IMR-90 (cell line): ENCODE measurements at regions not wholly inside any gene's neighbourhood (a gene's known extent, or its start where the extent isn't known, plus 50 kb on each side); places are given as distances from the start of the nearest gene placed in this dataset.

Source experiments
- ATAC-seq: fragments of 200-7000 bp; cut with Tn5 transposase; 2 replicates; pipeline ENCODE4 v1.9.1; 2020; ENCODE audit warnings: low read depth, mild to moderate bottlenecking, moderate library complexity
- BruUV-seq: library from RNA; stranded (reverse); fragments of 400-500 nt; replicated peaks from 2 replicates; lab custom pipeline; 2021; lab: Mats Ljungman, UMichigan
- CTCF ChIA-PET: fragments of 300-600 bp; formaldehyde crosslinking; extraction: SDS; loops from one replicate; lab custom pipeline; 2021; ENCODE audit warnings: antibody characterized with exemption; lab: Yijun Ruan, JAX
- POLR2A ChIA-PET: fragments of 300-600 bp; sonication (Branson Sonifier 250); formaldehyde crosslinking; loops from one replicate; lab custom pipeline; 2022; ENCODE audit warnings: antibody characterized with exemption; ENCODE audit not compliant: unreplicated experiment; lab: Charles Lee
- DNase-seq: peaks from one replicate; pipeline ENCODE4 v3.0.0; 2013
- H2AFZ ChIP-seq: replicated peaks from 2 replicates; pipeline ENCODE3; 2013; ENCODE audit warnings: low read length, mild to moderate bottlenecking; ENCODE audit not compliant: poor library complexity
- H2AK5ac ChIP-seq: 2 replicates; pipeline ENCODE4 v1.6.1; 2013; ENCODE audit warnings: low read depth, low read length, inconsistent platforms
- H2AK9ac ChIP-seq: replicated peaks from 2 replicates; pipeline ENCODE3; 2013; ENCODE audit warnings: mild to moderate bottlenecking, low read depth, low read length, moderate library complexity; ENCODE audit not compliant: poor library complexity
- H2BK120ac ChIP-seq: 2 replicates; pipeline ENCODE4 v1.6.1; 2013; ENCODE audit warnings: low read depth, low read length, inconsistent platforms
- H2BK15ac ChIP-seq: 3 replicates; pipeline ENCODE4 v1.6.1; 2013; ENCODE audit warnings: low read depth, low read length, inconsistent platforms
- H2BK20ac ChIP-seq: 2 replicates; pipeline ENCODE4 v1.6.1; 2013; ENCODE audit warnings: low read depth, mild to moderate bottlenecking, inconsistent platforms, low read length, moderate library complexity
- H2BK5ac ChIP-seq: 2 replicates; pipeline ENCODE4 v1.6.1; 2013; ENCODE audit warnings: mild to moderate bottlenecking, low read depth, low read length, inconsistent platforms; ENCODE audit not compliant: poor library complexity, severe bottlenecking
- H3K14ac ChIP-seq: replicated peaks from 2 replicates; pipeline ENCODE4 v1.6.1; 2013; ENCODE audit warnings: low read depth, low read length, inconsistent platforms
- H3K18ac ChIP-seq: 2 replicates; pipeline ENCODE4 v1.6.1; 2013; ENCODE audit warnings: low read depth, low read length, control low read depth
- H3K23ac ChIP-seq: 2 replicates; pipeline ENCODE4 v1.6.1; 2013; ENCODE audit warnings: low read depth, low read length, inconsistent platforms
- H3K27ac ChIP-seq: 2 replicates; pipeline ENCODE4 v1.5.1; 2013; ENCODE audit warnings: mild to moderate bottlenecking, control low read depth, low read length; ENCODE audit not compliant: insufficient read depth
- H3K27me3 ChIP-seq: 2 replicates; pipeline ENCODE4 v1.6.1; 2013; ENCODE audit warnings: low read length; ENCODE audit not compliant: control insufficient read depth, insufficient read depth
- H3K36me3 ChIP-seq: 2 replicates; pipeline ENCODE4 v1.6.1; 2013; ENCODE audit warnings: low read length, mixed read lengths; ENCODE audit not compliant: control insufficient read depth, insufficient read depth
- H3K4ac ChIP-seq: 2 replicates; pipeline ENCODE4 v1.6.1; 2013; ENCODE audit warnings: low read depth, low read length, inconsistent platforms
- H3K4me1 ChIP-seq: 2 replicates; pipeline ENCODE4 v1.6.1; 2013; ENCODE audit warnings: low read length, mixed read lengths; ENCODE audit not compliant: control insufficient read depth, insufficient read depth
- H3K4me2 ChIP-seq: 2 replicates; pipeline ENCODE4 v1.6.1; 2013; ENCODE audit warnings: low read depth, mild to moderate bottlenecking, control low read depth, low read length, moderate library complexity
- H3K4me3 ChIP-seq: 2 replicates; pipeline ENCODE4 v1.5.1; 2013; ENCODE audit warnings: low read depth, mild to moderate bottlenecking, control low read depth, low read length, moderate library complexity; ENCODE audit not compliant: insufficient read depth
- H3K56ac ChIP-seq: 2 replicates; pipeline ENCODE4 v1.6.1; 2013; ENCODE audit warnings: low read length, inconsistent platforms; ENCODE audit not compliant: insufficient read depth; ENCODE audit errors: extremely low read depth
- H3K79me1 ChIP-seq, 2 experiments: 2 replicates each; pipeline ENCODE4 v1.6.1; 2013; ENCODE audit warnings: low read length in 2 of 2, inconsistent platforms in 1 of 2, low read depth in 1 of 2
- H3K9ac ChIP-seq: 2 replicates; pipeline ENCODE4 v1.6.1; 2013; ENCODE audit warnings: low read depth, low read length, control low read depth
- H3K9me1 ChIP-seq: 2 replicates; pipeline ENCODE4 v1.6.1; 2013; ENCODE audit warnings: low read length, inconsistent platforms; ENCODE audit not compliant: insufficient read depth
- H3K9me3 ChIP-seq: 2 replicates; pipeline ENCODE4 v1.6.1; 2013; ENCODE audit warnings: low read length; ENCODE audit not compliant: control insufficient read depth, insufficient read depth
- H4K20me1 ChIP-seq: 2 replicates; pipeline ENCODE4 v1.6.1; 2013; ENCODE audit warnings: low read length, inconsistent platforms; ENCODE audit not compliant: insufficient read depth
- H4K5ac ChIP-seq: 2 replicates; pipeline ENCODE4 v1.6.1; 2013; ENCODE audit warnings: mild to moderate bottlenecking, low read depth, low read length, control low read depth
- H4K8ac ChIP-seq, 2 experiments: 2 replicates each; pipeline ENCODE4 v1.6.1; 2013; ENCODE audit warnings: low read depth in 2 of 2, low read length in 2 of 2, control low read depth in 1 of 2, inconsistent platforms in 1 of 2
- H4K91ac ChIP-seq: 2 replicates; pipeline ENCODE4 v1.6.1; 2013; ENCODE audit warnings: low read depth, low read length, inconsistent platforms; ENCODE audit not compliant: insufficient read depth
- CTCF ChIP-seq: conservative IDR thresholded peaks from 2 replicates; pipeline ENCODE4 v1.5.1; 2012; ENCODE audit warnings: mild to moderate bottlenecking, low read depth, low read length, improper control_type of control experiment
- ELK1 ChIP-seq: fragments of 150-350 bp; IDR thresholded peaks from 2 replicates; pipeline ENCODE4 v1.6.1; 2016; ENCODE audit warnings: low read depth, mild to moderate bottlenecking, low read length, moderate library complexity, borderline replicate concordance
- MXI1 ChIP-seq: IDR thresholded peaks from 2 replicates; pipeline ENCODE4 v1.6.1; 2012; ENCODE audit warnings: low read depth, mild to moderate bottlenecking, low read length, moderate library complexity, borderline replicate concordance
- NFE2L2 ChIP-seq: fragments of 150-350 bp; IDR thresholded peaks from 2 replicates; pipeline ENCODE4 v1.6.1; 2016; ENCODE audit warnings: low read depth, mild to moderate bottlenecking, low read length
- SMC3 ChIP-seq: fragments of 150-350 bp; IDR thresholded peaks from 2 replicates; pipeline ENCODE4 v1.6.1; 2016; ENCODE audit warnings: low read depth, mild to moderate bottlenecking, antibody characterized with exemption, low read length, moderate library complexity
- WGBS, 2 experiments: methylation state at CpG; one replicate each; pipeline versions ENCODE4 v1.1.5 to v1.1.7; 2013; ENCODE audit warnings: missing lambda C conversion rate in 2 of 2; ENCODE audit not compliant: insufficient read length in 1 of 2; ENCODE audit errors: extremely low coverage in 2 of 2; 5-methylcytosine and 5-hydroxymethylcytosine counted together
- dilution Hi-C: fragments of 300-500 bp; cut with HindIII; formaldehyde crosslinking; loops from one replicate; pipeline ENCODE4 v1.14.3; 2018; ENCODE audit warnings: low sequenced_read_pairs; ENCODE audit not compliant: unreplicated experiment
- in situ Hi-C: fragments of 300-500 bp; cut with MboI; formaldehyde crosslinking; loops from 3 replicates; pipeline ENCODE4 v1.14.3; 2019; ENCODE audit warnings: low sequenced_read_pairs, inconsistent platforms, mixed read lengths
- intact Hi-C: fragments of 100-400 bp; cut with micrococcal nuclease; formaldehyde crosslinking; loops from 2 replicates; pipeline ENCODE4 v1.10.0; 2022

- Histone ChIP-seq H4K20me1 (no peaks in the 10 kb centered on the region), H2AFZ (no peak overlapping the region), H3K4me1 (no peaks in the 10 kb centered on the region), H3K4ac (no peak overlapping the region), H2BK5ac (no peak overlapping the region), H3K36me3 (no peaks in the 10 kb centered on the region), H3K4me3 (no peak overlapping the region), H4K5ac (no peak overlapping the region), H2BK120ac (no peak overlapping the region), H2AK9ac (no peak overlapping the region), H3K79me1 (no peaks in the 10 kb centered on the region), H3K27ac (no peak overlapping the region), H4K91ac (no peak overlapping the region), H2BK20ac (no peak overlapping the region), H3K4me2 (no peak overlapping the region), H3K9me1 (no peaks in the 10 kb centered on the region), H3K14ac (no peak overlapping the region), H2AK5ac (no peak overlapping the region), H3K23ac (no peak overlapping the region), H3K56ac (no peak overlapping the region), H3K18ac (no peak overlapping the region), H3K27me3 (no peaks in the 10 kb centered on the region), H2BK15ac (no peak overlapping the region), H3K9ac (no peak overlapping the region), H3K9me3 (no peaks in the 10 kb centered on the region), H4K8ac (no peak overlapping the region)
- ChIA-PET POLR2A (no interaction called here), CTCF (no interaction called here)
- no CpG with 5 or more reads among the region's 1 CpG for WGBS, 2 experiments
- in situ Hi-C loops, result no loop called here
- TF ChIP-seq SMC3 (no peak), MXI1 (no peak), ELK1 (no peak), NFE2L2 (no peak), CTCF (no peak)
- intact Hi-C loops, result no loop called here
- dilution Hi-C loops, result no loop called here
- ATAC-seq (no peak), DNase-seq (no peak)
- BruUV-seq, result no TSS peak
Measured at GRCh38 chr6:48893048-48893447, 570.0 kb downstream of the MMUT start.
